ENCODE measurements at regions not wholly inside any gene's neighbourhood (a gene's known extent, or its start where the extent isn't known, plus 50 kb on each side); places are given as distances from the start of the nearest gene placed in this dataset.

GRCh38 chr6:169047345-169047744, 206.3 kb downstream of the THBS2 start:
- DNase-seq (ENCODE audit: low read depth, low spot score): no peak

- no peak for DNase-seq (ENCODE audit: low read depth, low spot score)
These were observed 207.0 kb downstream of the THBS2 start for GRCh38 chr6:169046483-169047192.

- DNase-seq (ENCODE audit: low read depth, low spot score): no peak
These were observed 207.6 kb downstream of the THBS2 start for GRCh38 chr6:169046021-169046420.

- no peak for DNase-seq (ENCODE audit: low read depth, low spot score)
These were observed 208.2 kb downstream of the THBS2 start for GRCh38 chr6:169045486-169045885.

GRCh38 chr6:169044381-169045230, 209.0 kb downstream of the THBS2 start:
- no peak for DNase-seq (ENCODE audit: low read depth, low spot score)

GRCh38 chr6:169042061-169042460, 211.6 kb downstream of the THBS2 start:
- DNase-seq (ENCODE audit: low read depth, low spot score): no peak

- DNase-seq (ENCODE audit: low read depth, low spot score): no peak
These were observed 212.6 kb downstream of the THBS2 start for GRCh38 chr6:169041078-169041477.

- DNase-seq (ENCODE audit: low read depth, low spot score): no peak
These were observed 215.0 kb downstream of the THBS2 start for GRCh38 chr6:169038691-169039090.

- no peak for DNase-seq (ENCODE audit: low read depth, low spot score)
These were observed 218.0 kb downstream of the THBS2 start for GRCh38 chr6:169035385-169036240.

GRCh38 chr6:169034516-169035167, 219.0 kb downstream of the THBS2 start:
- no peak for DNase-seq (ENCODE audit: low read depth, low spot score)

- DNase-seq (ENCODE audit: low read depth, low spot score): no peak
These were observed 223.8 kb downstream of the THBS2 start for GRCh38 chr6:169029861-169030260.

GRCh38 chr6:169028343-169028742, 225.3 kb downstream of the THBS2 start:
- DNase-seq (ENCODE audit: low read depth, low spot score): no peak

GRCh38 chr6:169026175-169026574, 227.5 kb downstream of the THBS2 start:
- DNase-seq (ENCODE audit: low read depth, low spot score): no peak

GRCh38 chr6:169024047-169024660, 229.5 kb downstream of the THBS2 start:
- no peak for DNase-seq (ENCODE audit: low read depth, low spot score)

GRCh38 chr6:169023161-169023874, 230.3 kb downstream of the THBS2 start:
- no peak for DNase-seq (ENCODE audit: low read depth, low spot score)

GRCh38 chr6:169022079-169022478, 231.6 kb downstream of the THBS2 start:
- no peak for DNase-seq (ENCODE audit: low read depth, low spot score)

- DNase-seq (ENCODE audit: low read depth, low spot score): no peak
These were observed 232.8 kb downstream of the THBS2 start for GRCh38 chr6:169020821-169021220.

GRCh38 chr6:169019727-169020491, 233.7 kb downstream of the THBS2 start:
- no peak for DNase-seq (ENCODE audit: low read depth, low spot score)

GRCh38 chr6:169019111-169019510, 234.5 kb downstream of the THBS2 start:
- DNase-seq (ENCODE audit: low read depth, low spot score): no peak

- no peak for DNase-seq (ENCODE audit: low read depth, low spot score)
These were observed 236.9 kb downstream of the THBS2 start for GRCh38 chr6:169016758-169017157.

All from smooth muscle cell of the brain vasculature (primary cell).